Transverse colon (tissue), 3 donors: ENCODE measurements at regions not wholly inside any gene's neighbourhood (a gene's known extent, or its start where the extent isn't known, plus 50 kb on each side); places are given as distances from the start of the nearest gene placed in this dataset.

Experiments
- EP300 ChIP-seq: sonication (generic); formaldehyde crosslinking; IDR thresholded peaks from one replicate; pipeline ENCODE4 v1.6.1; 2017; ENCODE audit warnings: antibody characterized with exemption, low read depth
- POLR2AphosphoS5 ChIP-seq, 3 donors: sonication (generic); formaldehyde crosslinking; IDR thresholded peaks; one replicate each; pipeline ENCODE4 v1.6.1; 2016; ENCODE audit warnings: antibody characterized with exemption in 3 of 3

GRCh38 chr1:244220410-244220809, 169.3 kb downstream of the ZBTB18 start:
- TF ChIP-seq EP300 (no peak), POLR2AphosphoS5 (IDR thresholded peaks at IDR 0.05) (no peak)
